Tongue (tissue), 1 donor: ENCODE measurements at regions not wholly inside any gene's neighbourhood (a gene's known extent, or its start where the extent isn't known, plus 50 kb on each side); places are given as distances from the start of the nearest gene placed in this dataset.

Source experiments
- DNase-seq: peaks from one replicate; pipeline ENCODE4 v3.0.0-alpha.2; 2015

GRCh38 chr18:59752666-59753065 is 55.4 kb upstream of the CCBE1 start:
- no peak for DNase-seq

- no peak for DNase-seq
Observed at GRCh38 chr18:59751186-59751585, 54.0 kb upstream of the CCBE1 start.

GRCh38 chr18:59748628-59749360 is 51.6 kb upstream of the CCBE1 start:
- DNase-seq = no peak
